EL (cell line): ENCODE measurements at regions not wholly inside any gene's neighbourhood (a gene's known extent, or its start where the extent isn't known, plus 50 kb on each side); places are given as distances from the start of the nearest gene placed in this dataset.

Experiments used
- DNase-seq: peaks from one replicate; pipeline ENCODE4 v3.0.0-alpha.2; 2016

GRCh38 chr13:40233731-40234195 is 432.7 kb downstream of the FOXO1 start:
- no peak for DNase-seq

- peak; percentile 15 for DNase-seq
These were observed 431.2 kb downstream of the FOXO1 start for GRCh38 chr13:40235160-40235796.

GRCh38 chr13:40236566-40237168 is 429.8 kb downstream of the FOXO1 start:
- DNase-seq: no peak

- no peak for DNase-seq
These were observed 427.7 kb downstream of the FOXO1 start for GRCh38 chr13:40238761-40239160.

- DNase-seq: no peak
These were observed 426.1 kb downstream of the FOXO1 start for GRCh38 chr13:40240293-40240692.

- no peak for DNase-seq
These were observed 425.2 kb downstream of the FOXO1 start for GRCh38 chr13:40241125-40241798.

GRCh38 chr13:40243047-40243446 is 423.4 kb downstream of the FOXO1 start:
- DNase-seq: no peak

- no peak for DNase-seq
These were observed 422.5 kb downstream of the FOXO1 start for GRCh38 chr13:40243982-40244381.

- no peak for DNase-seq
These were observed 420.9 kb downstream of the FOXO1 start for GRCh38 chr13:40245567-40245966.

- no peak for DNase-seq
These were observed 418.6 kb downstream of the FOXO1 start for GRCh38 chr13:40247845-40248244.

- no peak for DNase-seq
These were observed 415.0 kb downstream of the FOXO1 start for GRCh38 chr13:40251343-40252032.

- no peak for DNase-seq
These were observed 414.2 kb downstream of the FOXO1 start for GRCh38 chr13:40252241-40252640.

- DNase-seq: no peak
These were observed 413.8 kb downstream of the FOXO1 start for GRCh38 chr13:40252676-40253075.

- DNase-seq: peak; percentile 15
These were observed 412.0 kb downstream of the FOXO1 start for GRCh38 chr13:40254394-40254793.

GRCh38 chr13:40255551-40255950 is 410.9 kb downstream of the FOXO1 start:
- DNase-seq: no peak

GRCh38 chr13:40259899-40260298 is 406.5 kb downstream of the FOXO1 start:
- DNase-seq: no peak

GRCh38 chr13:40261336-40261735 is 405.1 kb downstream of the FOXO1 start:
- no peak for DNase-seq

- DNase-seq: no peak
These were observed 404.5 kb downstream of the FOXO1 start for GRCh38 chr13:40261947-40262346.

- no peak for DNase-seq
These were observed 397.4 kb downstream of the FOXO1 start for GRCh38 chr13:40269086-40269485.

- no peak for DNase-seq
These were observed 395.7 kb downstream of the FOXO1 start for GRCh38 chr13:40270726-40271125.

- DNase-seq: no peak
These were observed 395.1 kb downstream of the FOXO1 start for GRCh38 chr13:40271271-40271885.

- peak; percentile 69 for DNase-seq
These were observed 394.3 kb downstream of the FOXO1 start for GRCh38 chr13:40271931-40272775.
